Thymus (tissue), 11 donors: ENCODE measurements at regions not wholly inside any gene's neighbourhood (a gene's known extent, or its start where the extent isn't known, plus 50 kb on each side); places are given as distances from the start of the nearest gene placed in this dataset.

Source experiments
- DNase-seq, 9 donors: peaks; one replicate each; pipeline ENCODE4 v3.0.0-alpha.2; 2013; ENCODE audit warnings: low spot score in 9 of 9, low read depth in 6 of 9, missing footprints in 1 of 9
- H3K27ac ChIP-seq, 2 donors: one replicate each; pipeline ENCODE4 v1.5.1; 2013; ENCODE audit warnings: control low read depth in 1 of 2, low read depth in 1 of 2, low read length in 1 of 2, mild to moderate bottlenecking in 1 of 2, moderate library complexity in 1 of 2
- H3K27me3 ChIP-seq, 2 donors: one replicate each; pipeline ENCODE4 v1.5.1; 2013; ENCODE audit warnings: low read length in 1 of 2; ENCODE audit not compliant: control insufficient read depth in 2 of 2, insufficient read depth in 1 of 2
- H3K36me3 ChIP-seq, 2 donors: one replicate each; pipeline ENCODE4 v1.5.1; 2013; ENCODE audit warnings: low read length in 1 of 2, mild to moderate bottlenecking in 1 of 2, moderate library complexity in 1 of 2; ENCODE audit not compliant: control insufficient read depth in 2 of 2, insufficient read depth in 2 of 2
- H3K4me1 ChIP-seq, 2 donors: one replicate each; pipeline ENCODE4 v1.5.1; 2013; ENCODE audit warnings: low read length in 2 of 2; ENCODE audit not compliant: control insufficient read depth in 2 of 2, insufficient read depth in 2 of 2
- H3K4me3 ChIP-seq, 2 donors: one replicate each; pipeline ENCODE4 v1.5.1; 2013; ENCODE audit warnings: low read length in 2 of 2, control low read depth in 1 of 2, mild to moderate bottlenecking in 1 of 2
- H3K9me3 ChIP-seq, 2 donors: one replicate each; pipeline ENCODE4 v1.5.1; 2013; ENCODE audit warnings: low read length in 1 of 2, mild to moderate bottlenecking in 1 of 2; ENCODE audit not compliant: control insufficient read depth in 2 of 2, insufficient read depth in 1 of 2
- WGBS: extraction: QIAGEN DNeasy Blood & Tissue Kit; methylation state at CpG from one replicate; pipeline ENCODE4 v1.1.7; 2013; 5-methylcytosine and 5-hydroxymethylcytosine counted together
- donor health status: healthy.

DNA sequence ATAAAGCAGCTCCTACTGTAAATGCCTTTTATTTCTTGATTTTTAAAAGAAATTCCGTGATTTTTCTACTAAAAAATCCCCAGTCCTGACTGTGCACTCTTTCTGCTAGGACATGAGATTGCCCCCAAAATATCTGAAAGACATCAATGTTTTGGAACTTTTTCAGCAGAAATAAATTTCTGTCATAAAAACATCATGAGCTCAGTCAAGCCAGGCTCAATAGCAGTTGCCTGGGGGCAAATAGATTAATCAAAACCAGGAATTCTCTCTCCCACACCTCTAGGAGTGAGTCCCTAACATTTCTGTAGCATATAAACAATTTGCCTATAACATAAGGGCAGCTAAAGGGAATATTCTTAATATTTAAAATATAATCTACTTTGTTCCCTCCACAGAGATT lies 654.1 kb downstream of the PTPRC start:
- 95% methylated on average over 1 of the region's 1 CpG for WGBS
- no peaks in the 10 kb centered on the region for H3K27me3 ChIP-seq
- H3K4me1 ChIP-seq, result peaks cover 0 to 8% of the 10 kb centered on the region in 2 donors
- peaks cover 0 to 3% of the 10 kb centered on the region in 2 donors for H3K36me3 ChIP-seq
- H3K9me3 ChIP-seq, result no peaks in the 10 kb centered on the region
- no peak for DNase-seq
- H3K27ac ChIP-seq, result no peak overlapping the region
- H3K4me3 ChIP-seq, result no peak overlapping the region

DNA sequence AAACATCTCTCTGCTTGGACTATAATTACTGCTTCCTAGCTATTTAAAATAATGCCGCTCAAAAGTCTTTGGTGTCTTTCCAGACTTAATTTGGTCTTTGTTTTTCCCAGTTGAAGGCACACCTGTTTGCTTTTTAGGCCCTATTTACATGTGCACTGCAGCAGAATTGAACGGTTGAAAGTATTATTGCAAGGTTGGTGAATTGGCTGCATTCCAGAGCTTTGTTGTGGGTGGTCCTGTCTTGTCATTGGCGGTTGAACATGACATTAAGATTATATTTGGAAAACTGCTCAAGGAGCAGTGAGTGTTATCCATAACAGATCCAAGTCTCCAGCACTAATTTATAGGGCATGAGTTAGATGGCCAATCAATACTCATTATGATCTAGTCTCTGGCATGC lies 656.3 kb downstream of the PTPRC start:
- Histone ChIP-seq H3K36me3 (peaks cover 0 to 3% of the 10 kb centered on the region in 2 donors), H3K4me3 (no peak overlapping the region), H3K4me1 (peaks cover 0 to 8% of the 10 kb centered on the region in 2 donors), H3K27me3 (no peaks in the 10 kb centered on the region), H3K27ac (no peak overlapping the region), H3K9me3 (no peaks in the 10 kb centered on the region)
- WGBS, result 6% methylated on average over 3 of the region's 3 CpGs
- no peak for DNase-seq

DNA sequence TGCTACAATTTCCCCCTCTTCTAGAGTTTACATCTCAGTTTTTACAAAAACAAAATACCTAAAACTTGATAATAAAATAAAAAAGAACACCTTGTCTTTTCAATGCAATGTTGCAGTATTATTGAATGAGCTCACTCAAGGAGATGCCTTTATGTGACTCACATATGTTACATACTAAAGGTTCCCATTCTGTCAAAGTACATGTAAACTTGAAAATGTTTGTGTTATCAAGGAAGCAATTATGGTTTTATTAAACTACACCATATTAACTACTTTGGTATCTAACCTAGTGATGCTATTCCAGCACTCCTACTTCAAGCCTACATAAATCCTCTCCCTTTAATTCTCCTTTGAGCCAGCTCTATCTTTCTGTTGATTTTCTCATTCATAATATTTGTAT lies 658.3 kb downstream of the PTPRC start:
- no peak overlapping the region for H3K4me3 ChIP-seq
- peaks cover 0 to 8% of the 10 kb centered on the region in 2 donors for H3K4me1 ChIP-seq
- H3K36me3 ChIP-seq, result peaks cover 0 to 3% of the 10 kb centered on the region in 2 donors
- H3K27ac ChIP-seq, result no peak overlapping the region
- H3K27me3 ChIP-seq, result no peaks in the 10 kb centered on the region
- H3K9me3 ChIP-seq, result no peaks in the 10 kb centered on the region
- DNase-seq, result no peak

DNA sequence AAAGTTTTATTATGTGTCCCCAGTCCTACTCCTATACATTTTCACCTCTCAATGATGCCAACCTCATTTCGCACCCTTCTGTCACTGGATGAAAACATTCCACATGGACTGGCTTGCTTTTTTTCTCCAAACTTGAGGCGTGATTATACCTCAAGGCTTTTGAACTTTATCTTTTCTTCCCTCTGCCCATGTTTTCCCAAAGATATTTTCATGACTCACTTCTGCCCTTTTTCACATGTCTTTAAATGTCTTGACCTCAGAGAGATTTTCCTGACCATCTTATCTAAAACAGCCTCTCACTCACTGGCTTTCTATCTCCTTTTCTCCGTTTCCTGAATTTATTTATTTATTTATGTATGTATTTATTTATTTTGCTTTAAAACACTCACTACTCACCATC lies 659.0 kb downstream of the PTPRC start:
- Histone ChIP-seq H3K27ac (no peak overlapping the region), H3K4me3 (no peak overlapping the region), H3K27me3 (no peaks in the 10 kb centered on the region), H3K4me1 (peaks cover 0 to 8% of the 10 kb centered on the region in 2 donors), H3K9me3 (no peaks in the 10 kb centered on the region), H3K36me3 (peaks cover 0 to 3% of the 10 kb centered on the region in 2 donors)
- WGBS, result 97% methylated on average over 3 of the region's 3 CpGs
- DNase-seq, result no peak

DNA sequence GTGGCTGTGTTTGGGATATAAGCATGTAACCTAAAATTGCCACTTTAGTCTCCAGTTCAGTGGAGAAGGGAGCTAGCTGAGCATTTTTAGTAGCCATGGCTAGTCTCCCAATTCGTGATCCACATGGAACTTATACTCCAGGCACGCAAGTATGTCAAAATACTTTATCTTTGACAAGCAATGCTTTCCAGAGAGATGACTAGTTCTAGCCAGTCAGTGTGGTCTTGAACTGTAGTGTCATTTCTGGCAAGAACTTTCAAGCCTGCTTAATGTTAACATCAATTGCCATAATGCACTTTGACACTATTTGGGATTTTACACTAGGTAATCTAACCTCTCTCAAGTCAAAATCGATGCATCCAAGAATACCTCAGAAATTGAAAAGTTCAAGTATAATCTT lies 660.0 kb downstream of the PTPRC start:
- H3K27ac ChIP-seq, result no peak overlapping the region
- no peaks in the 10 kb centered on the region for H3K36me3 ChIP-seq
- peaks cover 0 to 8% of the 10 kb centered on the region in 2 donors for H3K4me1 ChIP-seq
- H3K4me3 ChIP-seq, result no peak overlapping the region
- no peaks in the 10 kb centered on the region for H3K9me3 ChIP-seq
- 97% methylated on average over 3 of the region's 3 CpGs for WGBS
- no peak for DNase-seq
- H3K27me3 ChIP-seq, result no peaks in the 10 kb centered on the region

DNA sequence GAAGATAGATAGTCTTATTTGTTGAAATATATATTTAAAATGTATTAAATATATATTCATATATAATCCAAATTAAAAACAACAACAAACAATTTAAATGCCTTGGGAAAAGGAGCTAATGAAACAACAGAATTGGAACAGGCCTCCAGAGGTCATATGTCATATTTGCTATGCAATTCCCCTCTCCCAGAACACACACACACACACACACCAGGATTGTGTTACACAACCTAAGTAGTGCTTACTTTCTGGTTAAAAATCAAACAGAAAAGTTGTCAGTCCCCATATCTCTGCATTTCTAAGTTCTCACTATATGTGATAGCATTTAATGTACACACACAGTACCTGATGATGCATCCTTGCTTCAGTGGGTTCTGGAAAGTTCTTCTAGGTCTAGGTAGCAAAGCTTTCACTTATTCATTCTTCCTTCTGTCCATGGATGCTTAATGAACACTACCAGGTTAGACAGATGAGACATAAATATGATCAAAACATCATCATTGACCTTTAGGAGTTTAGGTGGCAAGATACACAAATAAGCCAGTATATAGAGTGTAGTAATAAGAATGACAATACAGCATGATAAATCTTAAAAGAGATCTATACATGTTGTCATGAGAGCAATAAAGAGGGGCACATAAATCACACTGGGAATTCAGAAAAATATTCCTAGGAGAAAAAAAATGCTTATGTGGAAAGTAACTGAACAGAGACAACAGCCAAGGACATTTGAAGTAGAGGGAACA lies 662.8 kb downstream of the PTPRC start:
- Histone ChIP-seq H3K9me3 (no peaks in the 10 kb centered on the region), H3K36me3 (no peaks in the 10 kb centered on the region), H3K4me3 (no peak overlapping the region), H3K27me3 (no peaks in the 10 kb centered on the region), H3K4me1 (no peaks in the 10 kb centered on the region), H3K27ac (no peak overlapping the region)
- no peak for DNase-seq

DNA sequence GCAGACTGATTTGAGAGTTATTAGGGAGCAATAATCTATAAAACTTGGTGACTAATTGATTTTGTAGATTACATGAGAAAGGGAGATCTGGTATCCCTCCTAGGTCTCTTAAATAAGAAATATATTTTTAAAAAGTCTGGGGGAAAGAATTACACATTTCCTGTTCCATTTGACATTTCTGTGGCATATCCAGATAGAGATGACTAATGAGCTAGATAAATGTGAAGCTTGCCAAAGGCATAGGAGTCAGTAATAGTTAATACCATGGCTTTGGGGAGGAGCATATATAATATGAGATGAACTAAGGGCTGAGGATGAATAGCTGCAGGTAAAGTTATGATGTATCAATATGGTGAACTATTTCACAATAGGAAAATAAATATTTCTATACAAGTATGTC lies 663.7 kb downstream of the PTPRC start:
- no peak overlapping the region for H3K27ac ChIP-seq
- no peaks in the 10 kb centered on the region for H3K27me3 ChIP-seq
- no peaks in the 10 kb centered on the region for H3K4me1 ChIP-seq
- H3K9me3 ChIP-seq, result no peaks in the 10 kb centered on the region
- no peak overlapping the region for H3K4me3 ChIP-seq
- no peaks in the 10 kb centered on the region for H3K36me3 ChIP-seq
- no peak for DNase-seq

DNA sequence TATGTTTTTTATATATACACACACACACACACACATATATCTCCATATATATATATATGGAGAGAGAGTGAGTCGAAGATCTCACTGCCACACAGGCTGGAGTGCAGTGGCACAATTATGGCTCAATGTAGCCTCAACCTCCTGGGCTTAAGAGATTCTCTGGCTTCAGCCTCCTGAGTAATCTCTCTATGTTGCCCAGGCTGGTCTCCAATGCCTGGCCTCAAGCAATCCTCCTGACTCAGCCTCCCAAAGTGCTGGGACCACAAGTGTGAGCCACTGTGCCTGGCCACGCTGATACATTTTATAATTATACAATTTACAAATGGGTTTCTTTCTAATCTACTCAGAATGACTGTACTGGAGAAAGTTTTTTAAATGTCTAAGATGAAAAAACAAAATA lies 664.2 kb downstream of the PTPRC start:
- Histone ChIP-seq H3K4me1 (no peaks in the 10 kb centered on the region), H3K27ac (no peak overlapping the region), H3K36me3 (no peaks in the 10 kb centered on the region), H3K9me3 (no peaks in the 10 kb centered on the region), H3K27me3 (no peaks in the 10 kb centered on the region), H3K4me3 (no peak overlapping the region)
- over 99% methylated on average over 2 of the region's 2 CpGs for WGBS
- no peak for DNase-seq

DNA sequence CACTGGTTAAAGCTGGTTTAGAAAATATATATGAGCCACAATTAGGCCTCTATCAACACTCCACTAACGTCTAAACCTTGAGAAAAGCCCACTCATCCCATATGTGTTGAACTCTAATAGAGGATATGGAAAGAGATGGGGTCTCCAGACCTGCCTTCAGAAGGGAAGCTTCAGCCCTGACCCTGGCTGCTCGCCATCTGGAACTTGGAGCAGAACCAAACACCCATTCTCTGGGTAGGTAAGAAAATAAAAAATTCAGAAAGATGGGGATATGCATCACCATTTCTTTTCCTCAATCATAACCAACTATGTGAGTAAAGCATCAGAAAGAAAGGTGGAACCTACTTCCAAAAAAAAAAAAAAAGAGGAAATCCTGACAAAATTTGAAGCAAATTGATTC lies 666.2 kb downstream of the PTPRC start:
- H3K27me3 ChIP-seq, result no peaks in the 10 kb centered on the region
- DNase-seq, result no peak
- 96% methylated on average over 2 of the region's 2 CpGs for WGBS
- H3K27ac ChIP-seq, result no peak overlapping the region
- H3K4me3 ChIP-seq, result no peak overlapping the region
- no peaks in the 10 kb centered on the region for H3K36me3 ChIP-seq
- peaks cover 0 to 3% of the 10 kb centered on the region in 2 donors for H3K4me1 ChIP-seq
- no peaks in the 10 kb centered on the region for H3K9me3 ChIP-seq
